ENCODE measurements at regions not wholly inside any gene's neighbourhood (a gene's known extent, or its start where the extent isn't known, plus 50 kb on each side); places are given as distances from the start of the nearest gene placed in this dataset.

DNA sequence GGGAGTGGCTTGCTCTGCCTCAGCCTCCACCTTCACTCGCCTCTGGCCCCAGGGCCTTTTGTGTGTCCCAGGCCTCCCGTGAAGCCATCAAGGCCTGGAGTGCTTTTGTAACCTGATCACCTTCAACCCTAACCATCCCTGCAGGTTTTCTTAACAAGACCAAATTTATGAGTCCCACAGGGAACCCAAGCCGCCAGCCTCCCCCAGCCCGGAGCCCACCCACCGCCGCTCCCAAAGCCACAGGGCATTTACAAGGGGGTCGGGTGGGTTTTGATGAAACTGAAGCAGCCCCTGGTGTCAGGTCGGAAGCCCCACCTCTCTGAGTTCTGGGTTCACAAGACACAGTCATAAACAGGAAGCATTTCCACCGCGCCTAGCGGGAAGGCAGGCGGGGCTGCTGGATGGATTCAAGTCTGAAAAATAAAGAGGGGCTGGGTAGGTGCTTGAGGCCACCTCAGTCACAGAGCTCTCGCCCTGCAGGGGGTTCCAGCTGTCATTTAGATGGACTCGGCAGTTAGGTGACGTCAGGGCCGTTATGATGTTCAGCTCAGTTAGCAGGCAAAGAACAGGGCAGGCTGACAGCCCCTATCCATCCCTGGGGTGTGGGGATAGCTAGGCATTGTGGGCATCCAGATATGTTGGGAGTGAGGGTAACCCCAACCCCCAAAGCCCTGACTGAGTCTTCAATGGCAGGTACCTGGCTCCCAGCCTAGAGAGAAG, 128.5 kb downstream of the BCOR start (continued):
- TF ChIP-seq, protein P1, sequence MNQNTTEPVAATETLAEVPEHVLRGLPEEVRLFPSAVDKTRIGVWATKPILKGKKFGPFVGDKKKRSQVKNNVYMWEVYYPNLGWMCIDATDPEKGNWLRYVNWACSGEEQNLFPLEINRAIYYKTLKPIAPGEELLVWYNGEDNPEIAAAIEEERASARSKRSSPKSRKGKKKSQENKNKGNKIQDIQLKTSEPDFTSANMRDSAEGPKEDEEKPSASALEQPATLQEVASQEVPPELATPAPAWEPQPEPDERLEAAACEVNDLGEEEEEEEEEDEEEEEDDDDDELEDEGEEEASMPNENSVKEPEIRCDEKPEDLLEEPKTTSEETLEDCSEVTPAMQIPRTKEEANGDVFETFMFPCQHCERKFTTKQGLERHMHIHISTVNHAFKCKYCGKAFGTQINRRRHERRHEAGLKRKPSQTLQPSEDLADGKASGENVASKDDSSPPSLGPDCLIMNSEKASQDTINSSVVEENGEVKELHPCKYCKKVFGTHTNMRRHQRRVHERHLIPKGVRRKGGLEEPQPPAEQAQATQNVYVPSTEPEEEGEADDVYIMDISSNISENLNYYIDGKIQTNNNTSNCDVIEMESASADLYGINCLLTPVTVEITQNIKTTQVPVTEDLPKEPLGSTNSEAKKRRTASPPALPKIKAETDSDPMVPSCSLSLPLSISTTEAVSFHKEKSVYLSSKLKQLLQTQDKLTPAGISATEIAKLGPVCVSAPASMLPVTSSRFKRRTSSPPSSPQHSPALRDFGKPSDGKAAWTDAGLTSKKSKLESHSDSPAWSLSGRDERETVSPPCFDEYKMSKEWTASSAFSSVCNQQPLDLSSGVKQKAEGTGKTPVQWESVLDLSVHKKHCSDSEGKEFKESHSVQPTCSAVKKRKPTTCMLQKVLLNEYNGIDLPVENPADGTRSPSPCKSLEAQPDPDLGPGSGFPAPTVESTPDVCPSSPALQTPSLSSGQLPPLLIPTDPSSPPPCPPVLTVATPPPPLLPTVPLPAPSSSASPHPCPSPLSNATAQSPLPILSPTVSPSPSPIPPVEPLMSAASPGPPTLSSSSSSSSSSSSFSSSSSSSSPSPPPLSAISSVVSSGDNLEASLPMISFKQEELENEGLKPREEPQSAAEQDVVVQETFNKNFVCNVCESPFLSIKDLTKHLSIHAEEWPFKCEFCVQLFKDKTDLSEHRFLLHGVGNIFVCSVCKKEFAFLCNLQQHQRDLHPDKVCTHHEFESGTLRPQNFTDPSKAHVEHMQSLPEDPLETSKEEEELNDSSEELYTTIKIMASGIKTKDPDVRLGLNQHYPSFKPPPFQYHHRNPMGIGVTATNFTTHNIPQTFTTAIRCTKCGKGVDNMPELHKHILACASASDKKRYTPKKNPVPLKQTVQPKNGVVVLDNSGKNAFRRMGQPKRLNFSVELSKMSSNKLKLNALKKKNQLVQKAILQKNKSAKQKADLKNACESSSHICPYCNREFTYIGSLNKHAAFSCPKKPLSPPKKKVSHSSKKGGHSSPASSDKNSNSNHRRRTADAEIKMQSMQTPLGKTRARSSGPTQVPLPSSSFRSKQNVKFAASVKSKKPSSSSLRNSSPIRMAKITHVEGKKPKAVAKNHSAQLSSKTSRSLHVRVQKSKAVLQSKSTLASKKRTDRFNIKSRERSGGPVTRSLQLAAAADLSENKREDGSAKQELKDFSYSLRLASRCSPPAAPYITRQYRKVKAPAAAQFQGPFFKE (tag by site-specific recombination; IDR thresholded peaks at IDR 0.05; ENCODE audit: borderline replicate concordance): no peak
- TF ChIP-seq ZNF843 (tag by site-specific recombination; IDR thresholded peaks at IDR 0.05) (peak; percentile 63; the same call in 1 of the 2 replicates), HOXC10 (CRISPR knock-in tag; IDR thresholded peaks at IDR 0.05) (0 out of 2 replicates have a peak, but pooled peaks have one; percentile 15), ZBTB21 (tag by site-specific recombination; IDR thresholded peaks at IDR 0.05) (peak; percentile 73), ZNF530 (tag by site-specific recombination; IDR thresholded peaks at IDR 0.05; ENCODE audit: low read depth) (peak; percentile 86; the same call in 1 of the 2 replicates), HOXD13 (CRISPR knock-in tag; IDR thresholded peaks at IDR 0.05; ENCODE audit: borderline replicate concordance) (peak; percentile 81; the same call in 1 of the 2 replicates), ZNF423 (tag by site-specific recombination; IDR thresholded peaks at IDR 0.05) (peak; percentile 87; the same call in 1 of the 2 replicates), ZBTB8A (tag by site-specific recombination; IDR thresholded peaks at IDR 0.05) (peak; percentile 56; the same call in 1 of the 2 replicates), SETDB1 (IDR thresholded peaks at IDR 0.05; ENCODE audit: insufficient read length, low read length) (no peak), ZNF629 (tag by site-specific recombination; IDR thresholded peaks at IDR 0.05) (peak; percentile 87), IKZF3 (tag by site-specific recombination; IDR thresholded peaks at IDR 0.05) (peak; percentile 69; the same call in 1 of the 2 replicates), SP2 (tag by site-specific recombination; IDR thresholded peaks at IDR 0.05) (0 out of 2 replicates have a peak, but pooled peaks have one; percentile 34), GLIS1 (tag by site-specific recombination; IDR thresholded peaks at IDR 0.05) (peak; percentile 95)
- TF ChIP-seq, protein P2, sequence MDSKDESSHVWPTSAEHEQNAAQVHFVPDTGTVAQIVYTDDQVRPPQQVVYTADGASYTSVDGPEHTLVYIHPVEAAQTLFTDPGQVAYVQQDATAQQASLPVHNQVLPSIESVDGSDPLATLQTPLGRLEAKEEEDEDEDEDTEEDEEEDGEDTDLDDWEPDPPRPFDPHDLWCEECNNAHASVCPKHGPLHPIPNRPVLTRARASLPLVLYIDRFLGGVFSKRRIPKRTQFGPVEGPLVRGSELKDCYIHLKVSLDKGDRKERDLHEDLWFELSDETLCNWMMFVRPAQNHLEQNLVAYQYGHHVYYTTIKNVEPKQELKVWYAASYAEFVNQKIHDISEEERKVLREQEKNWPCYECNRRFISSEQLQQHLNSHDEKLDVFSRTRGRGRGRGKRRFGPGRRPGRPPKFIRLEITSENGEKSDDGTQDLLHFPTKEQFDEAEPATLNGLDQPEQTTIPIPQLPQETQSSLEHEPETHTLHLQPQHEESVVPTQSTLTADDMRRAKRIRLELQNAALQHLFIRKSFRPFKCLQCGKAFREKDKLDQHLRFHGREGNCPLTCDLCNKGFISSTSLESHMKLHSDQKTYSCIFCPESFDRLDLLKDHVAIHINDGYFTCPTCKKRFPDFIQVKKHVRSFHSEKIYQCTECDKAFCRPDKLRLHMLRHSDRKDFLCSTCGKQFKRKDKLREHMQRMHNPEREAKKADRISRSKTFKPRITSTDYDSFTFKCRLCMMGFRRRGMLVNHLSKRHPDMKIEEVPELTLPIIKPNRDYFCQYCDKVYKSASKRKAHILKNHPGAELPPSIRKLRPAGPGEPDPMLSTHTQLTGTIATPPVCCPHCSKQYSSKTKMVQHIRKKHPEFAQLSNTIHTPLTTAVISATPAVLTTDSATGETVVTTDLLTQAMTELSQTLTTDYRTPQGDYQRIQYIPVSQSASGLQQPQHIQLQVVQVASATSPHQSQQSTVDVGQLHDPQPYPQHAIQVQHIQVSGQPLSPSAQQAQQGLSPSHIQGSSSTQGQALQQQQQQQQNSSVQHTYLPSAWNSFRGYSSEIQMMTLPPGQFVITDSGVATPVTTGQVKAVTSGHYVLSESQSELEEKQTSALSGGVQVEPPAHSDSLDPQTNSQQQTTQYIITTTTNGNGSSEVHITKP (tag by site-specific recombination; IDR thresholded peaks at IDR 0.05): peak; percentile 89
- TF ChIP-seq, protein P3, sequence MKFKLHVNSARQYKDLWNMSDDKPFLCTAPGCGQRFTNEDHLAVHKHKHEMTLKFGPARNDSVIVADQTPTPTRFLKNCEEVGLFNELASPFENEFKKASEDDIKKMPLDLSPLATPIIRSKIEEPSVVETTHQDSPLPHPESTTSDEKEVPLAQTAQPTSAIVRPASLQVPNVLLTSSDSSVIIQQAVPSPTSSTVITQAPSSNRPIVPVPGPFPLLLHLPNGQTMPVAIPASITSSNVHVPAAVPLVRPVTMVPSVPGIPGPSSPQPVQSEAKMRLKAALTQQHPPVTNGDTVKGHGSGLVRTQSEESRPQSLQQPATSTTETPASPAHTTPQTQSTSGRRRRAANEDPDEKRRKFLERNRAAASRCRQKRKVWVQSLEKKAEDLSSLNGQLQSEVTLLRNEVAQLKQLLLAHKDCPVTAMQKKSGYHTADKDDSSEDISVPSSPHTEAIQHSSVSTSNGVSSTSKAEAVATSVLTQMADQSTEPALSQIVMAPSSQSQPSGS (tag by site-specific recombination; IDR thresholded peaks at IDR 0.05; ENCODE audit: low read depth): peak; percentile 94

Data from HEK293 (cell line).